ENCODE measurements at regions not wholly inside any gene's neighbourhood (a gene's known extent, or its start where the extent isn't known, plus 50 kb on each side); places are given as distances from the start of the nearest gene placed in this dataset.

GRCh38 chr6:120960761-120961160 lies 373.5 kb downstream of the TBC1D32 start:
- Histone ChIP-seq H3K18ac (ENCODE audit: low read depth, low read length) (no peak overlapping the region), H3K56ac (ENCODE audit: extremely low read depth, insufficient read depth, low read length) (no peak overlapping the region), H3K23ac (ENCODE audit: low read depth, low read length) (no peak overlapping the region), H2BK15ac (ENCODE audit: low read depth, low read length) (no peak overlapping the region), H3K4me1 (ENCODE audit: control insufficient read depth, insufficient read depth, low read length) (no peaks in the 10 kb centered on the region), H2BK20ac (ENCODE audit: low read depth, low read length) (no peak overlapping the region), H3K4me3 (ENCODE audit: insufficient read depth, low read depth, low read length) (no peak overlapping the region), H4K5ac (ENCODE audit: low read depth, low read length) (no peak overlapping the region), H4K8ac (ENCODE audit: low read depth in 2 of 2, low read length in 2 of 2) (no peak overlapping the region), H3K27me3 (ENCODE audit: control insufficient read depth, insufficient read depth, low read length) (no peaks in the 10 kb centered on the region), H3K9me1 (ENCODE audit: insufficient read depth, low read length) (no peaks in the 10 kb centered on the region), H3K9me3 (ENCODE audit: control insufficient read depth, insufficient read depth, low read length) (0 out of 2 replicates have a peak, but pooled peaks cover 2% of the 10 kb centered on the region), H3K79me1 (ENCODE audit: low read depth in 1 of 2, low read length in 2 of 2) (no peaks in the 10 kb centered on the region), H4K20me1 (ENCODE audit: insufficient read depth, low read length) (no peaks in the 10 kb centered on the region), H3K27ac (ENCODE audit: insufficient read depth, low read length) (no peak overlapping the region), H3K9ac (ENCODE audit: low read depth, low read length) (no peak overlapping the region), H2BK120ac (ENCODE audit: low read depth, low read length) (no peak overlapping the region), H3K36me3 (ENCODE audit: control insufficient read depth, insufficient read depth, low read length) (no peaks in the 10 kb centered on the region), H2AFZ (replicated peaks; ENCODE audit: low read length, poor library complexity) (no peak overlapping the region), H2BK5ac (ENCODE audit: low read depth, low read length, poor library complexity, severe bottlenecking) (no peak overlapping the region), H3K4ac (ENCODE audit: low read depth, low read length) (no peak overlapping the region), H4K91ac (ENCODE audit: insufficient read depth, low read depth, low read length) (no peak overlapping the region), H2AK5ac (ENCODE audit: low read depth, low read length) (no peak overlapping the region), H3K14ac (replicated peaks; ENCODE audit: low read depth, low read length) (no peak overlapping the region), H2AK9ac (replicated peaks; ENCODE audit: low read depth, low read length, poor library complexity) (no peak overlapping the region), H3K4me2 (ENCODE audit: low read depth, low read length) (no peak overlapping the region)
- POLR2A ChIA-PET (ENCODE audit: unreplicated experiment): no interaction called here
- in situ Hi-C loops (cut with MboI; ENCODE audit: low sequenced_read_pairs) (no loop called here), dilution Hi-C loops (cut with HindIII; ENCODE audit: low sequenced_read_pairs, unreplicated experiment) (no loop called here), intact Hi-C loops (cut with micrococcal nuclease) (no loop called here)
- ATAC-seq (ENCODE audit: low read depth): no peak
- no TSS peak for BruUV-seq (replicated peaks)
- CTCF ChIA-PET: no interaction called here
- TF ChIP-seq POLR2A (IDR thresholded peaks at IDR 0.05; ENCODE audit: low read depth, low read length) (no peak), MAFK (IDR thresholded peaks at IDR 0.05; ENCODE audit: low read depth, low read length) (no peak), MAZ (IDR thresholded peaks at IDR 0.05; ENCODE audit: borderline replicate concordance, low read depth, low read length) (no peak), NFE2L2 (IDR thresholded peaks at IDR 0.05; ENCODE audit: low read depth, low read length) (no peak), CEBPB (IDR thresholded peaks at IDR 0.05; ENCODE audit: low read depth, low read length) (no peak), RCOR1 (IDR thresholded peaks at IDR 0.05; ENCODE audit: insufficient replicate concordance, low read length) (no peak), CHD1 (IDR thresholded peaks at IDR 0.05; ENCODE audit: low read depth, low read length) (no peak), BHLHE40 (IDR thresholded peaks at IDR 0.05; ENCODE audit: low read depth, low read length) (no peak), RFX5 (IDR thresholded peaks at IDR 0.05; ENCODE audit: low read depth, low read length) (no peak), ELK1 (IDR thresholded peaks at IDR 0.05; ENCODE audit: borderline replicate concordance, low read depth, low read length) (no peak), MXI1 (IDR thresholded peaks at IDR 0.05; ENCODE audit: borderline replicate concordance, low read depth, low read length) (no peak), RAD21 (IDR thresholded peaks at IDR 0.05; ENCODE audit: low read length) (no peak)
- no CpG with 5 or more reads among the region's 1 CpG for WGBS, 2 experiments (ENCODE audit: extremely low coverage in 2 of 2, insufficient read length in 1 of 2)
- no peak for DNase-seq

Measured in IMR-90 (cell line).